MM.1S (cell line): ENCODE measurements at regions not wholly inside any gene's neighbourhood (a gene's known extent, or its start where the extent isn't known, plus 50 kb on each side); places are given as distances from the start of the nearest gene placed in this dataset.

Source experiments
- DNase-seq: peaks from one replicate; pipeline ENCODE4 v3.0.0-alpha.2; 2015
- H2AFZ ChIP-seq: fragments of 300-600 bp; sonication (generic); 2 replicates; pipeline ENCODE4 v1.6.0; 2016; ENCODE audit warnings: antibody characterized with exemption, low read length
- H3F3A ChIP-seq: fragments of 300-600 bp; sonication (generic); 2 replicates; pipeline ENCODE4 v1.6.1; 2016; ENCODE audit warnings: mild to moderate bottlenecking, antibody characterized with exemption, low read length, moderate library complexity, mixed read lengths; ENCODE audit not compliant: insufficient read depth
- H3K27ac ChIP-seq: fragments of 300-600 bp; sonication (generic); 2 replicates; pipeline ENCODE4 v1.5.1; 2016; ENCODE audit warnings: mild to moderate bottlenecking, low read length
- H3K27me3 ChIP-seq: fragments of 300-600 bp; sonication (generic); replicated peaks from 2 replicates; pipeline ENCODE4 v1.6.0; 2016; ENCODE audit warnings: low read length; ENCODE audit not compliant: insufficient read depth
- H3K36me3 ChIP-seq: fragments of 300-600 bp; sonication (generic); replicated peaks from 2 replicates; pipeline ENCODE4 v1.6.1; 2016; ENCODE audit warnings: mild to moderate bottlenecking, low read length, mixed read lengths; ENCODE audit not compliant: insufficient read depth
- H3K4me1 ChIP-seq: fragments of 300-600 bp; sonication (generic); 2 replicates; pipeline ENCODE4 v1.6.1; 2016; ENCODE audit warnings: low read length, mixed read lengths
- H3K4me2 ChIP-seq: fragments of 300-600 bp; sonication (generic); 2 replicates; pipeline ENCODE4 v1.6.0; 2016; ENCODE audit warnings: low read depth, low read length
- H3K4me3 ChIP-seq: fragments of 300-600 bp; sonication (generic); 2 replicates; pipeline ENCODE4 v1.5.1; 2016; ENCODE audit warnings: low read length, mixed read lengths
- H3K79me2 ChIP-seq: fragments of 300-600 bp; sonication (generic); 2 replicates; pipeline ENCODE4 v1.6.1; 2016; ENCODE audit warnings: mixed run types, low read length, mixed read lengths
- H3K9ac ChIP-seq: fragments of 300-600 bp; sonication (generic); 2 replicates; pipeline ENCODE4 v1.6.1; 2016; ENCODE audit warnings: low read length, mixed read lengths
- H3K9me2 ChIP-seq: fragments of 300-600 bp; sonication (generic); replicated peaks from 2 replicates; pipeline ENCODE4 v1.6.1; 2016; ENCODE audit warnings: mild to moderate bottlenecking, low read length, mixed read lengths; ENCODE audit not compliant: insufficient read depth
- H3K9me3 ChIP-seq: fragments of 300-600 bp; sonication (generic); replicated peaks from 2 replicates; pipeline ENCODE4 v1.6.1; 2016; ENCODE audit warnings: mild to moderate bottlenecking, low read length, mixed read lengths; ENCODE audit not compliant: insufficient read depth
- H4K20me1 ChIP-seq: fragments of 300-600 bp; sonication (generic); 2 replicates; pipeline ENCODE4 v1.6.1; 2016; ENCODE audit warnings: mild to moderate bottlenecking, low read length, moderate library complexity, mixed read lengths; ENCODE audit not compliant: insufficient read depth
- CTCF ChIP-seq: fragments of 300-600 bp; sonication (generic); IDR thresholded peaks from 2 replicates; pipeline ENCODE4 v1.5.1; 2016; ENCODE audit warnings: antibody characterized with exemption, low read length, mixed read lengths
- EZH2 ChIP-seq: fragments of 300-600 bp; sonication (generic); optimal IDR thresholded peaks from 2 replicates; pipeline ENCODE3; 2017; ENCODE audit warnings: low read depth, mild to moderate bottlenecking, antibody characterized with exemption, low read length, mixed read lengths
- EZH2phosphoT487 ChIP-seq: fragments of 300-600 bp; sonication (generic); IDR thresholded peaks from 2 replicates; pipeline ENCODE4 v1.6.1; 2018; ENCODE audit warnings: antibody characterized with exemption, low read length

GRCh38 chr11:70717936-70718595 lies 319.7 kb downstream of the CTTN start:
- Histone ChIP-seq H3K9ac (no peak overlapping the region), H3K4me2 (no peak overlapping the region), H4K20me1 (no peaks in the 10 kb centered on the region), H3K4me1 (no peaks in the 10 kb centered on the region), H3K9me2 (no peaks in the 10 kb centered on the region), H3K36me3 (no peaks in the 10 kb centered on the region), H3K27ac (no peak overlapping the region), H3K79me2 (no peaks in the 10 kb centered on the region), H3F3A (no peaks in the 10 kb centered on the region), H2AFZ (no peak overlapping the region), H3K4me3 (no peak overlapping the region), H3K9me3 (no peaks in the 10 kb centered on the region), H3K27me3 (peaks cover 97% of the 10 kb centered on the region)
- DNase-seq = no peak
- no peak for TF ChIP-seq CTCF
- no peak for TF ChIP-seq EZH2
- no peak for TF ChIP-seq EZH2phosphoT487

GRCh38 chr11:70719516-70719915 lies 321.2 kb downstream of the CTTN start:
- Histone ChIP-seq H3K4me1 (no peaks in the 10 kb centered on the region), H3K9me2 (no peaks in the 10 kb centered on the region), H3K9me3 (no peaks in the 10 kb centered on the region), H3K27me3 (peaks cover 92% of the 10 kb centered on the region), H3K36me3 (no peaks in the 10 kb centered on the region), H3F3A (no peaks in the 10 kb centered on the region), H3K79me2 (no peaks in the 10 kb centered on the region), H3K9ac (no peak overlapping the region), H3K27ac (no peak overlapping the region), H4K20me1 (no peaks in the 10 kb centered on the region), H3K4me2 (no peak overlapping the region), H2AFZ (no peak overlapping the region), H3K4me3 (no peak overlapping the region)
- TF ChIP-seq CTCF (no peak), EZH2 (no peak), EZH2phosphoT487 (no peak)
- DNase-seq = no peak

GRCh38 chr11:70720281-70720680 lies 322.0 kb downstream of the CTTN start:
- no peaks in the 10 kb centered on the region for H3F3A ChIP-seq
- no peaks in the 10 kb centered on the region for H3K9me2 ChIP-seq
- H3K4me2 ChIP-seq = no peak overlapping the region
- no peak overlapping the region for H2AFZ ChIP-seq
- no peak for DNase-seq
- TF ChIP-seq CTCF (no peak), EZH2 (no peak), EZH2phosphoT487 (no peak)
- H3K27me3 ChIP-seq = peaks cover 93% of the 10 kb centered on the region
- no peak overlapping the region for H3K9ac ChIP-seq
- H4K20me1 ChIP-seq = no peaks in the 10 kb centered on the region
- H3K79me2 ChIP-seq = no peaks in the 10 kb centered on the region
- H3K4me3 ChIP-seq = no peak overlapping the region
- H3K4me1 ChIP-seq = no peaks in the 10 kb centered on the region
- H3K9me3 ChIP-seq = no peaks in the 10 kb centered on the region
- H3K36me3 ChIP-seq = no peaks in the 10 kb centered on the region
- no peak overlapping the region for H3K27ac ChIP-seq
